H1 (cell line): ENCODE measurements at regions not wholly inside any gene's neighbourhood (a gene's known extent, or its start where the extent isn't known, plus 50 kb on each side); places are given as distances from the start of the nearest gene placed in this dataset.

Experiments used
- CTCF ChIA-PET: fragments of 300-600 bp; sonication (Branson Sonifier 250); formaldehyde crosslinking; loops from one replicate; lab custom pipeline; 2021; ENCODE audit not compliant: partially characterized antibody; lab: Charles Lee
- POLR2A ChIA-PET: fragments of 300-600 bp; sonication (Branson Sonifier 250); formaldehyde crosslinking; loops from one replicate; lab custom pipeline; 2021; ENCODE audit warnings: inconsistent platforms; ENCODE audit not compliant: partially characterized antibody; lab: Charles Lee
- DNase-seq, 2 experiments: peaks; one replicate each; pipeline versions ENCODE4 v3.0.0 to v3.0.0-alpha.2; 2010 to 2022; ENCODE audit warnings: low spot score in 2 of 2, low read depth in 1 of 2, mixed read lengths in 1 of 2
- FAIRE-seq: peaks from 2 replicates; lab custom pipeline; 2011; peaks lifted over from hg19 to GRCh38; lab: Jason Lieb, UNC
- H2AFZ ChIP-seq: 2 replicates; pipeline ENCODE4 v1.8.1; 2012; ENCODE audit warnings: low read length, inconsistent platforms
- H2AK5ac ChIP-seq: 2 replicates; pipeline ENCODE4 v1.6.1; 2013; ENCODE audit warnings: low read depth, low read length
- H2BK120ac ChIP-seq: replicated peaks from 2 replicates; pipeline ENCODE3; 2013; ENCODE audit warnings: low read depth, low read length, inconsistent platforms
- H2BK12ac ChIP-seq: 2 replicates; pipeline ENCODE4 v1.6.1; 2013; ENCODE audit warnings: low read depth, low read length
- H2BK15ac ChIP-seq: 2 replicates; pipeline ENCODE4 v1.6.1; 2013; ENCODE audit warnings: low read length
- H2BK20ac ChIP-seq: 2 replicates; pipeline ENCODE4 v1.6.1; 2013; ENCODE audit warnings: low read length
- H2BK5ac ChIP-seq: 2 replicates; pipeline ENCODE4 v1.6.1; 2013; ENCODE audit warnings: low read depth, low read length
- H3K14ac ChIP-seq: 2 replicates; pipeline ENCODE4 v1.6.1; 2013; ENCODE audit warnings: inconsistent platforms; ENCODE audit not compliant: insufficient read length
- H3K18ac ChIP-seq: 2 replicates; pipeline ENCODE4 v1.6.1; 2013; ENCODE audit warnings: low read length; ENCODE audit errors: extremely low read depth
- H3K23ac ChIP-seq: 2 replicates; pipeline ENCODE4 v1.6.1; 2013; ENCODE audit warnings: inconsistent platforms; ENCODE audit not compliant: insufficient read length
- H3K23me2 ChIP-seq: 2 replicates; pipeline ENCODE4 v1.6.1; 2013; ENCODE audit warnings: low read depth, low read length
- H3K27ac ChIP-seq: 2 replicates; pipeline ENCODE4 v1.6.1; 2011; ENCODE audit warnings: low read depth, low read length, inconsistent platforms
- H3K27me3 ChIP-seq, 4 experiments: replicated peaks in 1 of 4; 1 replicate in 1 of 4; 2 replicates in 3 of 4; pipeline versions ENCODE4 v1.6.1 to v1.8.1; 2011 to 2013; ENCODE audit warnings: low read length in 3 of 4, mild to moderate bottlenecking in 3 of 4, inconsistent platforms in 2 of 4, mixed read lengths in 2 of 4, moderate library complexity in 1 of 4; ENCODE audit not compliant: control insufficient read depth in 3 of 4, insufficient read depth in 3 of 4; ENCODE audit errors: extremely low read depth in 1 of 4
- H3K36me3 ChIP-seq, 4 experiments: 2 replicates each; pipeline versions ENCODE4 v1.6.1 to v1.8.1; 2011 to 2013; ENCODE audit warnings: mild to moderate bottlenecking in 4 of 4, low read length in 3 of 4, moderate library complexity in 2 of 4, control low read depth in 1 of 4, inconsistent platforms in 1 of 4; ENCODE audit not compliant: insufficient read depth in 4 of 4, control insufficient read depth in 2 of 4
- H3K4ac ChIP-seq: replicated peaks from 2 replicates; pipeline ENCODE3; 2013; ENCODE audit warnings: low read length, low read depth, mixed read lengths, inconsistent platforms; ENCODE audit not compliant: insufficient read length
- H3K4me1 ChIP-seq, 4 experiments: replicated peaks in 1 of 4; 1 replicate in 1 of 4; 2 replicates in 3 of 4; pipeline versions ENCODE4 v1.6.1 to v1.8.1; 2011 to 2013; ENCODE audit warnings: low read length in 3 of 4, inconsistent platforms in 2 of 4, mixed read lengths in 1 of 4; ENCODE audit not compliant: insufficient read depth in 4 of 4, control insufficient read depth in 3 of 4
- H3K4me2 ChIP-seq, 2 experiments: 2 replicates each; pipeline versions ENCODE4 v1.6.1 to v1.8.1; 2011 to 2013; ENCODE audit warnings: low read depth in 2 of 2, low read length in 2 of 2, control low read depth in 1 of 2, inconsistent platforms in 1 of 2, mild to moderate bottlenecking in 1 of 2; ENCODE audit not compliant: insufficient read depth in 1 of 2
- H3K4me3 ChIP-seq, 4 experiments: fragments of 200-600, 300-600 bp in 1 of 4; sonication (generic), shearing (Covaris generic), sonication (Bioruptor Twin) in 1 of 4; 2 replicates each; pipeline versions ENCODE4 v1.5.1 to v1.8.1; 2011 to 2016; ENCODE audit warnings: low read length in 4 of 4, low read depth in 3 of 4, control low read depth in 2 of 4, inconsistent platforms in 2 of 4, mild to moderate bottlenecking in 2 of 4, mixed read lengths in 1 of 4, moderate library complexity in 1 of 4; ENCODE audit not compliant: insufficient read depth in 2 of 4; ENCODE audit errors: extremely low read depth in 1 of 4
- H3K56ac ChIP-seq: replicated peaks from 2 replicates; pipeline ENCODE3; 2013; ENCODE audit warnings: low read depth, mild to moderate bottlenecking, mixed read lengths, low read length, inconsistent platforms; ENCODE audit not compliant: insufficient read length
- H3K79me1 ChIP-seq: 2 replicates; pipeline ENCODE4 v1.6.1; 2013; ENCODE audit warnings: low read depth, low read length, control low read depth
- H3K79me2 ChIP-seq, 2 experiments: 2 replicates each; pipeline versions ENCODE4 v1.6.1 to v1.8.1; 2012 to 2013; ENCODE audit warnings: low read length in 2 of 2, mild to moderate bottlenecking in 2 of 2, inconsistent platforms in 1 of 2; ENCODE audit not compliant: insufficient read depth in 2 of 2, control insufficient read depth in 1 of 2
- H3K9ac ChIP-seq, 4 experiments: replicated peaks in 1 of 4; 1 replicate in 1 of 4; 2 replicates in 3 of 4; pipeline versions ENCODE4 v1.6.1 to v1.8.1; 2011 to 2013; ENCODE audit warnings: low read depth in 3 of 4, low read length in 3 of 4, control low read depth in 2 of 4, mild to moderate bottlenecking in 2 of 4, moderate library complexity in 2 of 4, inconsistent platforms in 1 of 4; ENCODE audit errors: extremely low read depth in 1 of 4
- H3K9me3 ChIP-seq, 2 experiments: 2 replicates each; pipeline versions ENCODE4 v1.6.1 to v1.8.1; 2012 to 2013; ENCODE audit warnings: mild to moderate bottlenecking in 2 of 2, moderate library complexity in 2 of 2, control low read depth in 1 of 2, inconsistent platforms in 1 of 2, low read depth in 1 of 2, low read length in 1 of 2, mixed read lengths in 1 of 2; ENCODE audit not compliant: insufficient read depth in 2 of 2
- H4K20me1 ChIP-seq, 2 experiments: replicated peaks in 1 of 2; 2 replicates each; pipeline versions ENCODE3 to v1.8.1; 2011 to 2013; ENCODE audit warnings: inconsistent platforms in 2 of 2, low read length in 2 of 2, mild to moderate bottlenecking in 1 of 2; ENCODE audit not compliant: insufficient read depth in 2 of 2, control insufficient read depth in 1 of 2
- H4K5ac ChIP-seq: 2 replicates; pipeline ENCODE4 v1.6.1; 2013; ENCODE audit warnings: low read length, low read depth, mixed read lengths, inconsistent platforms; ENCODE audit not compliant: insufficient read length
- H4K8ac ChIP-seq: 2 replicates; pipeline ENCODE4 v1.8.0; 2013; ENCODE audit warnings: mild to moderate bottlenecking, moderate library complexity, low read length, inconsistent platforms; ENCODE audit not compliant: insufficient read depth; ENCODE audit errors: extremely low read depth
- H4K91ac ChIP-seq: replicated peaks from 2 replicates; pipeline ENCODE3; 2013; ENCODE audit warnings: low read length, mixed read lengths, inconsistent platforms; ENCODE audit not compliant: insufficient read length
- BRCA1 ChIP-seq: IDR thresholded peaks from 2 replicates; pipeline ENCODE4 v1.6.1; 2012; ENCODE audit warnings: low read depth, low read length, improper control_type of control experiment
- JUND ChIP-seq: IDR thresholded peaks from 2 replicates; pipeline ENCODE4 v1.6.1; 2011; ENCODE audit warnings: mild to moderate bottlenecking, improper control_type of control experiment, low read length
- POLR2AphosphoS5 ChIP-seq: IDR thresholded peaks from 2 replicates; pipeline ENCODE4 v1.6.1; 2011; ENCODE audit warnings: low read depth, low read length
- SIX5 ChIP-seq: IDR thresholded peaks from 2 replicates; pipeline ENCODE4 v1.6.1; 2011; ENCODE audit warnings: mild to moderate bottlenecking, low read depth, low read length
- WGBS, 2 experiments: shearing (Covaris generic) in 1 of 2; methylation state at CpG; one replicate each; pipeline versions ENCODE4 v1.1.6 to v1.1.7; 2013 to 2015; ENCODE audit warnings: low lambda C conversion rate in 2 of 2, mixed read lengths in 2 of 2, inconsistent platforms in 1 of 2, low coverage in 1 of 2, missing lambda C conversion rate in 1 of 2; ENCODE audit not compliant: insufficient replicate concordance in 2 of 2, insufficient coverage in 1 of 2, insufficient read length in 1 of 2; ENCODE audit errors: extremely low coverage in 1 of 2, missing lambda C conversion rate in 1 of 2; 5-methylcytosine and 5-hydroxymethylcytosine counted together

DNA sequence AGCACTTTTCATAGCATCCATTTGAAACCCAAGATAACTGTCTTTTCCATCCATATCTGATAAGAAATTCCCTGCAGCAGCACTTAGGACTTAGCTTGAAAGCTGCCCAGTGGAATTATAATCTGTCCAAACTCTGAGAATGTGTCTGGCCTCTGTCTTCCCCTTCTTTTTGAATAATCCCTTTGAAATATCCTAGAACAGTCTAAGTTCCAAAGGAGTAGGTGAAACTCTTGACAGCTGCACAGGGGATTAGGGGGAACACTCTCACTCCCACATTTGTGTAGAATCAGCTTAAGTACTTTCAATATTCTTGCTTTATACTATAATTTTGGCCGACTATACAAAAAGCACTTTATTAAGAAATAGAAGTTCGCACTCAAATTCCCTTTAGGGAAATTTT, 157.7 kb downstream of the PAPSS1 start:
- no peak overlapping the region for H2AFZ ChIP-seq
- H4K20me1 ChIP-seq, result no peaks in the 10 kb centered on the region
- H3K23me2 ChIP-seq, result no peaks in the 10 kb centered on the region
- no peaks in the 10 kb centered on the region for H3K79me2 ChIP-seq
- no peak overlapping the region for H3K27ac ChIP-seq
- 86% methylated on average over 2 of the region's 2 CpGs; no CpG with 5 or more reads in 1 of the 2 experiments for WGBS, 2 experiments
- H3K56ac ChIP-seq, result no peak overlapping the region
- no peak overlapping the region for H3K23ac ChIP-seq
- H2BK20ac ChIP-seq, result no peak overlapping the region
- H4K91ac ChIP-seq, result no peak overlapping the region
- H3K36me3 ChIP-seq, result no peaks in the 10 kb centered on the region
- no peak overlapping the region for H3K4me2 ChIP-seq
- no peak overlapping the region for H2BK5ac ChIP-seq
- TF ChIP-seq POLR2AphosphoS5 (no peak), SIX5 (no peak), BRCA1 (no peak), JUND (no peak)
- ChIA-PET CTCF (no interaction called here), POLR2A (no interaction called here)
- no peaks in the 10 kb centered on the region for H3K79me1 ChIP-seq
- no peak overlapping the region for H4K8ac ChIP-seq
- no peak overlapping the region for H2BK12ac ChIP-seq
- H3K9ac ChIP-seq, result no peak overlapping the region
- no peak overlapping the region for H3K14ac ChIP-seq
- H2AK5ac ChIP-seq, result no peak overlapping the region
- H3K18ac ChIP-seq, result no peak overlapping the region
- no peak overlapping the region for H3K4ac ChIP-seq
- no peaks in the 10 kb centered on the region for H3K27me3 ChIP-seq
- no peak overlapping the region for H4K5ac ChIP-seq
- no peak for DNase-seq
- no peaks in the 10 kb centered on the region for H3K9me3 ChIP-seq
- H3K4me1 ChIP-seq, result peaks cover 0 to 7% (median 1%) of the 10 kb centered on the region in 4 experiments; a peak in 5 of 7 replicates
- H2BK120ac ChIP-seq, result no peak overlapping the region
- H3K4me3 ChIP-seq, result no peak overlapping the region
- no peak for FAIRE-seq
- H2BK15ac ChIP-seq, result no peak overlapping the region
